Omental fat pad (tissue), 3 donors: ENCODE measurements at regions not wholly inside any gene's neighbourhood (a gene's known extent, or its start where the extent isn't known, plus 50 kb on each side); places are given as distances from the start of the nearest gene placed in this dataset.

ENCODE experiments used
- ATAC-seq: fragments of 150-250 bp; one replicate; pipeline ENCODE4 v1.9.1; 2016; ENCODE audit warnings: mild to moderate bottlenecking, moderate library complexity; ENCODE audit not compliant: low FRiP score
- DNase-seq: peaks from one replicate; pipeline ENCODE4 v3.0.0-alpha.2; 2019; ENCODE audit warnings: low spot score
- CTCF ChIP-seq, 3 donors: fragments of 450-650 bp; IDR thresholded peaks; one replicate each; pipeline ENCODE4 v1.5.1; 2016 to 2017; ENCODE audit warnings: antibody characterized with exemption in 3 of 3, mild to moderate bottlenecking in 3 of 3, moderate library complexity in 2 of 3

DNA sequence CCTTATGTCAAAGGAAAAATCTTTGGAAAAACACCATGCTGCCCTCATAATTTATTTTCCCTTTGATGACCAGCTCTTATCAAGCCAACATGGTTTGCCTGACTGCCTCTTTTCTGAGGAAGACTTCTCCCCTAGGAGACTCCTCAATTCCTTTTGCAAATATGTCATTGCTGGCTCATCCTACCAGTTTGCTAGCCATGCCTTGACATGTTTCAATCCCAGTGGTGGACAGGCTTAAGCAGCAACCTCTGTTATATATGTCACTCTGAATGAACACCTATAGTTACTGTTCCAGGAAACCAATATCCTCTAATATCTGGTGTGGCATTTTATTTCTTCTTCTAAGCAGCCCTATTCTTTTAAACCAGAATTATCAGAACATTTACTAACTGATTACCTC is 615.8 kb downstream of the HTR1A start:
- DNase-seq (no peak), ATAC-seq (no peak)
- no peak for TF ChIP-seq CTCF (IDR thresholded peaks at IDR 0.05)

DNA sequence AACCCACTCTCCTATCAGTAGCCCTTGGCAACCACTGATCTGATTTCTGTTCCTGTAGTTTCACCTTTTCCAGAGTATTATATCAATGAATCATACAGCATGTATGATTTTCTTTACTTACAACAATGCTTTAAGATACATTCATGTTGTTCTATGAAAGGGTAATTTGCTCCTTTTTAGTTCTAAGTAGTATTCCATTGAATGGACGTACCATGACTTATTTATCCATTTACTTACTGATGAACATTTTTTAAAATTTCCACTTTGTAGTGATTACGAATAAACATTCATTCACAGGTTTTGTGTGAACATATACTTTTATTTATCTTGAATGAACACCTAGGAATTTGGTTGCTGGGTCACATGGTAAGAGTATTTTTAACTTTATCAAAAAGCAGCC is 620.8 kb downstream of the HTR1A start:
- DNase-seq (no peak), ATAC-seq (no peak)
- no peak for TF ChIP-seq CTCF (IDR thresholded peaks at IDR 0.05)

GRCh38 chr5:63323926-63324325 is 638.3 kb downstream of the HTR1A start:
- DNase-seq (no peak), ATAC-seq (no peak)
- TF ChIP-seq CTCF (IDR thresholded peaks at IDR 0.05): no peak

- TF ChIP-seq CTCF (IDR thresholded peaks at IDR 0.05): no peak
- ATAC-seq (no peak), DNase-seq (no peak)
Measured at GRCh38 chr5:63314551-63314950, 647.7 kb downstream of the HTR1A start.

DNA sequence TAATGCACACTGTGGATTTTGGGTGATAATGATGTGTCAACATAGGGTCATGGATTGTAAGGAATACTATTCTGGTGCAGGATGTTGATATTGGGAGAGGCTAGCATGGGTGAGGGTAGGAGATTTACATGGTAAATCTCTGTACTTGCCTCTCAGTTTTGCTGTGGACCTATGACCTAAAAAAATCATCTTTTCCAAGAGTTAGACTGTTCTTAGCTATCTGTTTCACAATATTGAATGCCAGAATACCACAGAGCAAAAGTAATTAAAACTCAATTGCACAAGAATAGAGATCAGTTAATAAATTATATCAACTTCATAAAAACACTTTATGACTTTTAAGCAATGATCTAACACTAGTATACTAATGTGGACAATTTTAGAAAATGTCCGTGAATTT is 651.6 kb downstream of the HTR1A start:
- no peak for ATAC-seq
- no peak for TF ChIP-seq CTCF (IDR thresholded peaks at IDR 0.05)

GRCh38 chr5:63306909-63307308 is 655.3 kb downstream of the HTR1A start:
- DNase-seq (no peak), ATAC-seq (no peak)
- TF ChIP-seq CTCF (IDR thresholded peaks at IDR 0.05): no peak

More for the DNA sequence above, 651.6 kb downstream of the HTR1A start:
- DNase-seq: no peak

GRCh38 chr5:63293317-63293716 is 668.9 kb downstream of the HTR1A start:
- ATAC-seq (no peak), DNase-seq (no peak)
- TF ChIP-seq CTCF (IDR thresholded peaks at IDR 0.05): no peak
